MCF 10A (cell line): ENCODE measurements at regions not wholly inside any gene's neighbourhood (a gene's known extent, or its start where the extent isn't known, plus 50 kb on each side); places are given as distances from the start of the nearest gene placed in this dataset.
A peak's percentile ranks its signal among the peaks of the same experiment; 100 is the strongest.

Experiments
- BruUV-seq: library from RNA; stranded (reverse); fragments of 400-500 nt; replicated peaks from 2 replicates; lab custom pipeline; 2021; lab: Mats Ljungman, UMichigan
- CTCF ChIA-PET: fragments of 300-600 bp; sonication (Branson Sonifier 250); formaldehyde crosslinking; extraction: SDS; loops from one replicate; lab custom pipeline; 2021; ENCODE audit warnings: antibody characterized with exemption, inconsistent platforms; lab: Yijun Ruan, JAX
- POLR2A ChIA-PET: fragments of 300-600, 350-650 bp; sonication (Branson Sonifier 250); formaldehyde crosslinking; extraction: SDS; loops from one replicate; lab custom pipeline; 2020; ENCODE audit warnings: antibody characterized with exemption, inconsistent platforms; lab: Yijun Ruan, JAX
- DNase-seq: peaks from one replicate; pipeline ENCODE4 v3.0.0-alpha.2; 2018; ENCODE audit not compliant: unreplicated experiment
- H3K27ac Mint-ChIP-seq: one replicate; pipeline ENCODE4 v1.8.0; 2022; ENCODE audit warnings: mild to moderate bottlenecking, low read depth, mixed read lengths; ENCODE audit not compliant: unreplicated experiment
- H3K27me3 Mint-ChIP-seq: one replicate; pipeline ENCODE4 v1.8.0; 2022; ENCODE audit warnings: mixed read lengths; ENCODE audit not compliant: insufficient read depth, unreplicated experiment
- H3K36me3 Mint-ChIP-seq: one replicate; pipeline ENCODE4 v1.8.0; 2022; ENCODE audit warnings: mild to moderate bottlenecking, moderate library complexity, mixed read lengths; ENCODE audit not compliant: insufficient read depth, unreplicated experiment
- H3K4me1 Mint-ChIP-seq: one replicate; pipeline ENCODE4 v1.8.0; 2022; ENCODE audit warnings: mixed read lengths; ENCODE audit not compliant: insufficient read depth, unreplicated experiment
- H3K4me3 Mint-ChIP-seq: one replicate; pipeline ENCODE4 v1.8.0; 2022; ENCODE audit warnings: mild to moderate bottlenecking, moderate library complexity, mixed read lengths; ENCODE audit not compliant: unreplicated experiment
- H3K9me3 Mint-ChIP-seq: one replicate; pipeline ENCODE4 v1.8.0; 2022; ENCODE audit warnings: mixed read lengths; ENCODE audit not compliant: unreplicated experiment
- CTCF ChIP-seq: fragments of 200-600 bp; IDR thresholded peaks from one replicate; pipeline ENCODE4 v1.8.0; 2022; ENCODE audit warnings: antibody characterized with exemption, mild to moderate bottlenecking; ENCODE audit not compliant: unreplicated experiment
- intact Hi-C: fragments of 100-400 bp; cut with micrococcal nuclease; formaldehyde crosslinking; loops from 2 replicates; pipeline ENCODE4 v1.14.1; 2022

DNA sequence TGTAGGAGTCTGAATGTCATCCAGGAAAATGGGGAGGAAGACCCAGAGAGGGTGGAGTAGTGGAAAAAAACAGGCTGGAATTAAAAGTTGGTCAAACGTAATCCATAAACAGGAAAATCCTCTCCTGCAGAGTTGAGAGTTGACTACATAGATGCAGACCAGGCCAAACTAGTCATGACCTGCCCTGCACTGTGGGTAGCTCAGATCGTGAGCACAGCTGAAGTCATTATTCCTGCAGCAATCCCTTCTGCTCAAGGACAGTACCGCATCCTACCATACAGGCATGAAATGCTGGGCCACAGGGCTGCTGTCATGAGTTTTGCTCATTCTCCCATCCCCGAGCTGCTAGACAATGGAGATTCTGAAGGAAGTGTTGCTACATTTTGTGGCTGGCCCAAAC lies 352.2 kb downstream of the EN1 start:
- Mint-ChIP-seq H3K4me3 (no peak overlapping the region), H3K4me1 (no peaks in the 10 kb centered on the region), H3K36me3 (no peaks in the 10 kb centered on the region), H3K27ac (no peak overlapping the region), H3K9me3 (no peaks in the 10 kb centered on the region), H3K27me3 (no peaks in the 10 kb centered on the region)
- no TSS peak for BruUV-seq
- DNase-seq, result peak; percentile 1
- POLR2A ChIA-PET, result interaction anchor here (0.5 kb wide), 1 partner anchor 1180 kb away, joined by 5 read pairs; no protein-coding TSS in a partner anchor
- TF ChIP-seq CTCF, result no peak
- CTCF ChIA-PET, result interaction anchor here (1.4 to 1.6 kb wide), 2 partner anchors 64 to 360 kb away, joined by 5 to 6 read pairs; no protein-coding TSS in a partner anchor
- intact Hi-C loops, result no loop called here

- Mint-ChIP-seq H3K4me1 (no peaks in the 10 kb centered on the region), H3K9me3 (peaks cover 6% of the 10 kb centered on the region), H3K36me3 (no peaks in the 10 kb centered on the region), H3K27me3 (peaks cover 12% of the 10 kb centered on the region), H3K27ac (no peak overlapping the region), H3K4me3 (no peak overlapping the region)
- TF ChIP-seq CTCF, result no peak
- intact Hi-C loops, result no loop called here
- no peak for DNase-seq
- POLR2A ChIA-PET, result no interaction called here
- no TSS peak for BruUV-seq
- CTCF ChIA-PET, result interaction anchor here (0.7 to 1.0 kb wide), 3 partner anchors 8 to 365 kb away, joined by 3 read pairs; no protein-coding TSS in a partner anchor
Measured at GRCh38 chr2:118493213-118493612, 354.2 kb downstream of the EN1 start.

GRCh38 chr2:118492335-118492734 lies 355.1 kb downstream of the EN1 start:
- peak; percentile 40 for DNase-seq
- no TSS peak for BruUV-seq
- Mint-ChIP-seq H3K4me3 (no peak overlapping the region), H3K27me3 (peaks cover 12% of the 10 kb centered on the region), H3K36me3 (no peaks in the 10 kb centered on the region), H3K27ac (no peak overlapping the region), H3K4me1 (no peaks in the 10 kb centered on the region), H3K9me3 (peaks cover 6% of the 10 kb centered on the region)
- POLR2A ChIA-PET, result interaction anchor here (0.6 kb wide), 1 partner anchor 466 kb away, joined by 3 read pairs; no protein-coding TSS in a partner anchor
- CTCF ChIA-PET, result interaction anchor here (1.0 to 1.4 kb wide), 3 partner anchors 18 to 366 kb away, joined by 3 to 8 read pairs (median 4); no protein-coding TSS in a partner anchor
- intact Hi-C loops, result no loop called here
- TF ChIP-seq CTCF, result peak; percentile 17

GRCh38 chr2:118490330-118490729 lies 357.1 kb downstream of the EN1 start:
- Mint-ChIP-seq H3K36me3 (no peaks in the 10 kb centered on the region), H3K4me3 (no peak overlapping the region), H3K4me1 (no peaks in the 10 kb centered on the region), H3K27ac (no peak overlapping the region), H3K9me3 (peaks cover 6% of the 10 kb centered on the region), H3K27me3 (peaks cover 12% of the 10 kb centered on the region)
- POLR2A ChIA-PET, result no interaction called here
- no peak for DNase-seq
- no peak for TF ChIP-seq CTCF
- BruUV-seq, result no TSS peak
- CTCF ChIA-PET, result no interaction called here
- intact Hi-C loops, result no loop called here
